ENCODE measurements at regions not wholly inside any gene's neighbourhood (a gene's known extent, or its start where the extent isn't known, plus 50 kb on each side); places are given as distances from the start of the nearest gene placed in this dataset.

DNA sequence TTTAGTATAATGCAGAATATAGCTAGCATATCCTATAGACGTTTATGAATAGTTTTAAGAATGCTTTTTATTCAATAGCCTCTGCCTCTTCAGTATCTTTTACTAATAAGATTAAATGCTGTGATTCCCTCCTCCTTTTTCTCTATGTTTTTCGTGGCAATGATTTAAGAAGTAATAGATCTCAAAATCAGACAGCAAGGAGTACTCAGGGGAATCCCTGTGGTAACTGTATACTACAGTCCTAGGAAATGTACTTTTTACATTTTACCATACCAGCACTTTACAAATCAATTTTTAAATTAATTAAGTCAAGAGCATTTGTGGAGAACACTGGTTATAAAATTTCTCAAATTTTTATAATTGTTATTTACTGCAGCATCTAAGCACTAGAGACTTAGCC lies 240.6 kb upstream of the CAND1 start:
- TF ChIP-seq, protein P1, sequence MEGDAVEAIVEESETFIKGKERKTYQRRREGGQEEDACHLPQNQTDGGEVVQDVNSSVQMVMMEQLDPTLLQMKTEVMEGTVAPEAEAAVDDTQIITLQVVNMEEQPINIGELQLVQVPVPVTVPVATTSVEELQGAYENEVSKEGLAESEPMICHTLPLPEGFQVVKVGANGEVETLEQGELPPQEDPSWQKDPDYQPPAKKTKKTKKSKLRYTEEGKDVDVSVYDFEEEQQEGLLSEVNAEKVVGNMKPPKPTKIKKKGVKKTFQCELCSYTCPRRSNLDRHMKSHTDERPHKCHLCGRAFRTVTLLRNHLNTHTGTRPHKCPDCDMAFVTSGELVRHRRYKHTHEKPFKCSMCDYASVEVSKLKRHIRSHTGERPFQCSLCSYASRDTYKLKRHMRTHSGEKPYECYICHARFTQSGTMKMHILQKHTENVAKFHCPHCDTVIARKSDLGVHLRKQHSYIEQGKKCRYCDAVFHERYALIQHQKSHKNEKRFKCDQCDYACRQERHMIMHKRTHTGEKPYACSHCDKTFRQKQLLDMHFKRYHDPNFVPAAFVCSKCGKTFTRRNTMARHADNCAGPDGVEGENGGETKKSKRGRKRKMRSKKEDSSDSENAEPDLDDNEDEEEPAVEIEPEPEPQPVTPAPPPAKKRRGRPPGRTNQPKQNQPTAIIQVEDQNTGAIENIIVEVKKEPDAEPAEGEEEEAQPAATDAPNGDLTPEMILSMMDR (IDR thresholded peaks at IDR 0.05): no peak
- TF ChIP-seq POLR2A (IDR thresholded peaks at IDR 0.05) (no peak), POLR2AphosphoS5 (IDR thresholded peaks at IDR 0.05) (no peak), EP300 (IDR thresholded peaks at IDR 0.05) (no peak)

All from stomach (tissue), 4 donors.